ENCODE measurements at regions not wholly inside any gene's neighbourhood (a gene's known extent, or its start where the extent isn't known, plus 50 kb on each side); places are given as distances from the start of the nearest gene placed in this dataset.

GRCh38 chr2:2703762-2704427 lies 372.8 kb upstream of the MYT1L start:
- no peak for DNase-seq

GRCh38 chr2:2703172-2703571 lies 372.1 kb upstream of the MYT1L start:
- DNase-seq = no peak

- DNase-seq = no peak
Observed at GRCh38 chr2:2702385-2702784, 371.3 kb upstream of the MYT1L start.

GRCh38 chr2:2701813-2702212 lies 370.7 kb upstream of the MYT1L start:
- DNase-seq = no peak

GRCh38 chr2:2701176-2701781 lies 370.2 kb upstream of the MYT1L start:
- no peak for DNase-seq

- DNase-seq = no peak
Observed at GRCh38 chr2:2699121-2699505, 368.0 kb upstream of the MYT1L start.

GRCh38 chr2:2698182-2699120 lies 367.4 kb upstream of the MYT1L start:
- no peak for DNase-seq

- no peak for DNase-seq
Observed at GRCh38 chr2:2696733-2697455, 365.8 kb upstream of the MYT1L start.

- no peak for DNase-seq
Observed at GRCh38 chr2:2696325-2696724, 365.2 kb upstream of the MYT1L start.

GRCh38 chr2:2694746-2695145 lies 363.7 kb upstream of the MYT1L start:
- no peak for DNase-seq

GRCh38 chr2:2692599-2693389 lies 361.7 kb upstream of the MYT1L start:
- no peak for DNase-seq

- no peak for DNase-seq
Observed at GRCh38 chr2:2691419-2691818, 360.3 kb upstream of the MYT1L start.

GRCh38 chr2:2690985-2691384 lies 359.9 kb upstream of the MYT1L start:
- no peak for DNase-seq

GRCh38 chr2:2689306-2689705 lies 358.2 kb upstream of the MYT1L start:
- DNase-seq = no peak

GRCh38 chr2:2688254-2688653 lies 357.2 kb upstream of the MYT1L start:
- no peak for DNase-seq

- no peak for DNase-seq
Observed at GRCh38 chr2:2687745-2688144, 356.7 kb upstream of the MYT1L start.

GRCh38 chr2:2686222-2686621 lies 355.1 kb upstream of the MYT1L start:
- DNase-seq = no peak

- DNase-seq = no peak
Observed at GRCh38 chr2:2683606-2684224, 352.6 kb upstream of the MYT1L start.

GRCh38 chr2:2682700-2683342 lies 351.7 kb upstream of the MYT1L start:
- DNase-seq = no peak

- no peak for DNase-seq
Observed at GRCh38 chr2:2681711-2682251, 350.7 kb upstream of the MYT1L start.

GRCh38 chr2:2681085-2681484 lies 350.0 kb upstream of the MYT1L start:
- no peak for DNase-seq
